HEK293 (cell line): ENCODE measurements at regions not wholly inside any gene's neighbourhood (a gene's known extent, or its start where the extent isn't known, plus 50 kb on each side); places are given as distances from the start of the nearest gene placed in this dataset.

Experiments used
- CTCF ChIP-seq: fragments of 450-650 bp; formaldehyde crosslinking; IDR thresholded peaks from 2 replicates; pipeline ENCODE4 v1.5.1; 2016; ENCODE audit warnings: missing biosample characterization, missing genetic modification characterization
- GFI1B ChIP-seq: fragments of 450-650 bp; formaldehyde crosslinking; IDR thresholded peaks from 2 replicates; pipeline ENCODE4 v1.5.1; 2016; ENCODE audit warnings: missing biosample characterization, missing genetic modification characterization
- HOXA7 ChIP-seq: sonication (generic); formaldehyde crosslinking; IDR thresholded peaks from 2 replicates; pipeline ENCODE4 v1.8.1; 2022; ENCODE audit warnings: missing genetic modification reagents, borderline replicate concordance
- KLF9 ChIP-seq: fragments of 450-650 bp; formaldehyde crosslinking; IDR thresholded peaks from 2 replicates; pipeline ENCODE4 v1.5.1; 2016; ENCODE audit warnings: missing biosample characterization, missing genetic modification characterization, low read depth
- ZBTB8A ChIP-seq: fragments of 450-650 bp; formaldehyde crosslinking; IDR thresholded peaks from 2 replicates; pipeline ENCODE4 v1.5.1; 2016; ENCODE audit warnings: missing biosample characterization, missing genetic modification characterization
- ZIC2 ChIP-seq: fragments of 450-650 bp; formaldehyde crosslinking; IDR thresholded peaks from 2 replicates; pipeline ENCODE4 v1.5.1; 2016; ENCODE audit warnings: missing biosample characterization, missing genetic modification characterization
- ZNF121 ChIP-seq: fragments of 450-650 bp; formaldehyde crosslinking; IDR thresholded peaks from 2 replicates; pipeline ENCODE4 v1.5.1; 2016; ENCODE audit warnings: missing biosample characterization, missing genetic modification characterization
- ZNF18 ChIP-seq: fragments of 450-650 bp; formaldehyde crosslinking; IDR thresholded peaks from 2 replicates; pipeline ENCODE4 v1.5.1; 2016; ENCODE audit warnings: missing biosample characterization, missing genetic modification characterization
- ZNF239 ChIP-seq: fragments of 450-650 bp; formaldehyde crosslinking; IDR thresholded peaks from 2 replicates; pipeline ENCODE4 v1.5.1; 2016; ENCODE audit warnings: missing biosample characterization, missing genetic modification characterization
- ZNF24 ChIP-seq: fragments of 450-650 bp; formaldehyde crosslinking; IDR thresholded peaks from 2 replicates; pipeline ENCODE4 v1.5.1; 2016; ENCODE audit warnings: missing biosample characterization, missing genetic modification characterization
- ZNF670 ChIP-seq: fragments of 450-650 bp; formaldehyde crosslinking; IDR thresholded peaks from 2 replicates; pipeline ENCODE4 v1.5.1; 2016; ENCODE audit warnings: missing biosample characterization, missing genetic modification characterization, low read depth
- ZNF692 ChIP-seq: fragments of 450-650 bp; formaldehyde crosslinking; IDR thresholded peaks from 2 replicates; pipeline ENCODE4 v1.5.1; 2016; ENCODE audit warnings: missing biosample characterization, missing genetic modification characterization
- ZNF792 ChIP-seq: fragments of 450-650 bp; formaldehyde crosslinking; IDR thresholded peaks from 2 replicates; pipeline ENCODE4 v1.5.1; 2016; ENCODE audit warnings: missing biosample characterization, missing genetic modification characterization
- TF ChIP-seq, protein P1 (sequence below): fragments of 450-650 bp; formaldehyde crosslinking; IDR thresholded peaks from 2 replicates; pipeline ENCODE4 v1.5.1; 2016; ENCODE audit warnings: missing biosample characterization, missing genetic modification characterization

GRCh38 chr5:143618141-143618540 is 193.8 kb upstream of the HMHB1 start:
- TF ChIP-seq, protein P1, sequence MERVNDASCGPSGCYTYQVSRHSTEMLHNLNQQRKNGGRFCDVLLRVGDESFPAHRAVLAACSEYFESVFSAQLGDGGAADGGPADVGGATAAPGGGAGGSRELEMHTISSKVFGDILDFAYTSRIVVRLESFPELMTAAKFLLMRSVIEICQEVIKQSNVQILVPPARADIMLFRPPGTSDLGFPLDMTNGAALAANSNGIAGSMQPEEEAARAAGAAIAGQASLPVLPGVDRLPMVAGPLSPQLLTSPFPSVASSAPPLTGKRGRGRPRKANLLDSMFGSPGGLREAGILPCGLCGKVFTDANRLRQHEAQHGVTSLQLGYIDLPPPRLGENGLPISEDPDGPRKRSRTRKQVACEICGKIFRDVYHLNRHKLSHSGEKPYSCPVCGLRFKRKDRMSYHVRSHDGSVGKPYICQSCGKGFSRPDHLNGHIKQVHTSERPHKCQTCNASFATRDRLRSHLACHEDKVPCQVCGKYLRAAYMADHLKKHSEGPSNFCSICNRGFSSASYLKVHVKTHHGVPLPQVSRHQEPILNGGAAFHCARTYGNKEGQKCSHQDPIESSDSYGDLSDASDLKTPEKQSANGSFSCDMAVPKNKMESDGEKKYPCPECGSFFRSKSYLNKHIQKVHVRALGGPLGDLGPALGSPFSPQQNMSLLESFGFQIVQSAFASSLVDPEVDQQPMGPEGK (tag by site-specific recombination): no peak
- TF ChIP-seq ZBTB8A (no peak), CTCF (no peak), GFI1B (tag by site-specific recombination) (no peak), ZNF18 (tag by site-specific recombination) (no peak), ZNF24 (tag by site-specific recombination) (no peak), ZNF239 (tag by site-specific recombination) (no peak), ZNF670 (no peak), ZNF121 (tag by site-specific recombination) (no peak), HOXA7 (CRISPR knock-in tag) (no peak), KLF9 (tag by site-specific recombination) (no peak), ZIC2 (tag by site-specific recombination) (no peak), ZNF792 (tag by site-specific recombination) (no peak), ZNF692 (tag by site-specific recombination) (no peak)
